HL-60/S4 treated with phorbol 12-myristate 13-acetate at 8.2 ng/mL for 4 days and 3 days (cell line): ENCODE measurements at regions not wholly inside any gene's neighbourhood (a gene's known extent, or its start where the extent isn't known, plus 50 kb on each side); places are given as distances from the start of the nearest gene placed in this dataset.

Source experiments
- in situ Hi-C: fragments of 300-500 bp; cut with MboI; formaldehyde crosslinking; loops from 2 replicates; pipeline ENCODE4 v1.15.0; 2022; ENCODE audit warnings: low sequenced_read_pairs

GRCh38 chr7:98467570-98468312, 66.9 kb upstream of the BAIAP2L1 start:
- in situ Hi-C loops: no loop called here

- in situ Hi-C loops: no loop called here
These were observed 64.1 kb upstream of the BAIAP2L1 start for GRCh38 chr7:98465022-98465421.

- in situ Hi-C loops: no loop called here
These were observed 63.7 kb upstream of the BAIAP2L1 start for GRCh38 chr7:98464558-98464940.

- in situ Hi-C loops: no loop called here
These were observed 63.1 kb upstream of the BAIAP2L1 start for GRCh38 chr7:98463837-98464557.

- in situ Hi-C loops: no loop called here
These were observed 62.2 kb upstream of the BAIAP2L1 start for GRCh38 chr7:98462911-98463633.

- in situ Hi-C loops: no loop called here
These were observed 60.0 kb upstream of the BAIAP2L1 start for GRCh38 chr7:98460902-98461301.

- in situ Hi-C loops: no loop called here
These were observed 58.6 kb upstream of the BAIAP2L1 start for GRCh38 chr7:98459529-98459928.

GRCh38 chr7:98458090-98458875, 57.4 kb upstream of the BAIAP2L1 start:
- in situ Hi-C loops: no loop called here

- in situ Hi-C loops: no loop called here
These were observed 56.0 kb upstream of the BAIAP2L1 start for GRCh38 chr7:98456866-98457265.

GRCh38 chr7:98452791-98453190, 51.9 kb upstream of the BAIAP2L1 start:
- in situ Hi-C loops: no loop called here
